Kidney tubule cell (primary cell): ENCODE measurements at regions not wholly inside any gene's neighbourhood (a gene's known extent, or its start where the extent isn't known, plus 50 kb on each side); places are given as distances from the start of the nearest gene placed in this dataset.
A peak's percentile ranks its signal among the peaks of the same experiment; 100 is the strongest.
"Not testable (repeated sequence)": the region's sequence is repeated elsewhere in the genome, so short reads cannot be mapped to it uniquely, and the experiment has no call there.

ENCODE experiments used
- DNase-seq: peaks from one replicate; pipeline ENCODE4 v3.0.0-alpha.2; 2018; ENCODE audit warnings: low spot score

GRCh38 chr5:121485999-121486398, 365.7 kb upstream of the FTMT start:
- not testable (repeated sequence) for DNase-seq

- no peak for DNase-seq
Measured at GRCh38 chr5:121489972-121490371, 361.7 kb upstream of the FTMT start.

GRCh38 chr5:121497176-121497575, 354.5 kb upstream of the FTMT start:
- peak; percentile 9 for DNase-seq

- peak; percentile 42 for DNase-seq
Measured at GRCh38 chr5:121500310-121500709, 351.4 kb upstream of the FTMT start.

- peak; percentile 63 for DNase-seq
Measured at GRCh38 chr5:121503111-121503840, 348.4 kb upstream of the FTMT start.

- no peak for DNase-seq
Measured at GRCh38 chr5:121516997-121517396, 334.7 kb upstream of the FTMT start.

GRCh38 chr5:121525706-121526105, 326.0 kb upstream of the FTMT start:
- DNase-seq: no peak

- no peak for DNase-seq
Measured at GRCh38 chr5:121526908-121527307, 324.8 kb upstream of the FTMT start.

GRCh38 chr5:121533814-121534213, 317.9 kb upstream of the FTMT start:
- no peak for DNase-seq

GRCh38 chr5:121550989-121551388, 300.7 kb upstream of the FTMT start:
- DNase-seq: no peak

GRCh38 chr5:121559832-121560231, 291.9 kb upstream of the FTMT start:
- no peak for DNase-seq

GRCh38 chr5:121572061-121572460, 279.6 kb upstream of the FTMT start:
- no peak for DNase-seq

GRCh38 chr5:121573721-121574382, 277.8 kb upstream of the FTMT start:
- no peak for DNase-seq

- DNase-seq: no peak
Measured at GRCh38 chr5:121581588-121581987, 270.1 kb upstream of the FTMT start.

GRCh38 chr5:121596882-121597281, 254.8 kb upstream of the FTMT start:
- no peak for DNase-seq

GRCh38 chr5:121608826-121609225, 242.9 kb upstream of the FTMT start:
- no peak for DNase-seq

- no peak for DNase-seq
Measured at GRCh38 chr5:121624035-121624434, 227.6 kb upstream of the FTMT start.

GRCh38 chr5:121628783-121629182, 222.9 kb upstream of the FTMT start:
- DNase-seq: no peak

- no peak for DNase-seq
Measured at GRCh38 chr5:121630402-121630801, 221.3 kb upstream of the FTMT start.

- no peak for DNase-seq
Measured at GRCh38 chr5:121634946-121635345, 216.7 kb upstream of the FTMT start.

- DNase-seq: no peak
Measured at GRCh38 chr5:121638126-121638525, 213.6 kb upstream of the FTMT start.

- no peak for DNase-seq
Measured at GRCh38 chr5:121640298-121640697, 211.4 kb upstream of the FTMT start.

- no peak for DNase-seq
Measured at GRCh38 chr5:121658221-121658620, 193.5 kb upstream of the FTMT start.

- DNase-seq: no peak
Measured at GRCh38 chr5:121660142-121660541, 191.5 kb upstream of the FTMT start.
